Natural killer cell (primary cell): ENCODE measurements at regions not wholly inside any gene's neighbourhood (a gene's known extent, or its start where the extent isn't known, plus 50 kb on each side); places are given as distances from the start of the nearest gene placed in this dataset.

ENCODE experiments used
- ATAC-seq, 3 donors: fragments of 150-1000 bp in 2 of 3; fragments of 200-7000 bp in 1 of 3; cut with Tn5 transposase; 1 replicate in 1 of 3; 2 replicates in 2 of 3; pipeline ENCODE4 v1.10.0; 2021; ENCODE audit warnings: mild to moderate bottlenecking in 2 of 3, moderate library complexity in 2 of 3
- DNase-seq, 2 donors: peaks; one replicate each; pipeline versions ENCODE4 v3.0.0 to v3.0.0-alpha.2; 2013 to 2021; ENCODE audit warnings: mixed read lengths in 1 of 2
- H3K27ac ChIP-seq: one replicate; pipeline ENCODE4 v1.5.1; 2013; ENCODE audit warnings: mild to moderate bottlenecking, low read length
- H3K27me3 ChIP-seq: one replicate; pipeline ENCODE4 v1.6.1; 2013; ENCODE audit warnings: low read length; ENCODE audit not compliant: control insufficient read depth, insufficient read depth
- H3K36me3 ChIP-seq: one replicate; pipeline ENCODE4 v1.6.1; 2013; ENCODE audit warnings: low read length; ENCODE audit not compliant: control insufficient read depth, insufficient read depth
- H3K4me1 ChIP-seq: one replicate; pipeline ENCODE4 v1.6.1; 2013; ENCODE audit warnings: low read length; ENCODE audit not compliant: control insufficient read depth, insufficient read depth
- H3K4me3 ChIP-seq: one replicate; pipeline ENCODE4 v1.5.1; 2013; ENCODE audit warnings: low read length
- H3K9me3 ChIP-seq: one replicate; pipeline ENCODE4 v1.6.1; 2013; ENCODE audit warnings: low read length; ENCODE audit not compliant: control insufficient read depth, insufficient read depth
- H3K27ac Mint-ChIP-seq, 2 donors: one replicate each; pipeline ENCODE4 v1.8.0; 2022; ENCODE audit warnings: mild to moderate bottlenecking in 2 of 2, mixed read lengths in 2 of 2, moderate library complexity in 1 of 2
- H3K27me3 Mint-ChIP-seq, 2 donors: one replicate each; pipeline ENCODE4 v1.8.0; 2022; ENCODE audit warnings: low read depth in 2 of 2, mixed read lengths in 2 of 2
- H3K36me3 Mint-ChIP-seq: one replicate; pipeline ENCODE4 v1.8.0; 2022; ENCODE audit warnings: mixed read lengths
- H3K4me1 Mint-ChIP-seq, 2 donors: one replicate each; pipeline ENCODE4 v1.8.0; 2022; ENCODE audit warnings: mixed read lengths in 2 of 2
- H3K4me3 Mint-ChIP-seq: one replicate; pipeline ENCODE4 v1.8.0; 2022; ENCODE audit warnings: mild to moderate bottlenecking, moderate library complexity, mixed read lengths
- H3K9me3 Mint-ChIP-seq, 2 donors: one replicate each; pipeline ENCODE4 v1.8.0; 2022; ENCODE audit warnings: mixed read lengths in 2 of 2
- CTCF ChIP-seq: fragments of 200-600 bp; IDR thresholded peaks from one replicate; pipeline ENCODE4 v1.8.0; 2022; ENCODE audit warnings: antibody characterized with exemption
- WGBS: methylation state at CpG from one replicate; pipeline ENCODE4 v1.1.7; 2013; ENCODE audit warnings: missing lambda C conversion rate; ENCODE audit not compliant: insufficient coverage; 5-methylcytosine and 5-hydroxymethylcytosine counted together
- intact Hi-C: fragments of 100-400 bp; cut with micrococcal nuclease; formaldehyde crosslinking; loops from one replicate; pipeline ENCODE4 v1.14.2; 2022

DNA sequence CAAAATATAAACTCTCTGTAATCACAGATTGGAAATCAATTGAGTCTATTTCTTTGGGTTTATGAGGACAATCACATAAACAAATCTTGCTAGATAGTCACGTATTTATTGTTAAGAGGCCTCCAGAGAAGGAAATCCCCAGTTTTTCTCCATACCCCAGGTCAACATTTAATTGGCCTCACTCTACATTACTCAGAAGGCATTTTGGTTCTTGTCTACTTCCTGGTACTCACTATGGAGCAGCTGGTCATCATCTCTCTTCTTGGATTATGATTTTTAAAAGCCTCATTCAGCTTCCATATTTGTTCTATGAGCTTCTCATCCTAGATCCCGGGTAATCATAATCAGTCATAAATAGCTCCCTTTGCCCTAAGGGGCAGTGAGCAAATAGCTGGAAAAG, 81.6 kb upstream of the LNX1 start:
- H3K36me3 Mint-ChIP-seq: no peaks in the 10 kb centered on the region
- H3K4me1 ChIP-seq: peaks cover 6% of the 10 kb centered on the region
- H3K4me3 Mint-ChIP-seq: no peak overlapping the region
- H3K27me3 ChIP-seq: no peaks in the 10 kb centered on the region
- no peak for TF ChIP-seq CTCF
- peaks cover 2 to 18% of the 10 kb centered on the region in 2 donors for H3K27me3 Mint-ChIP-seq
- H3K4me3 ChIP-seq: no peak overlapping the region
- no peak overlapping the region for H3K27ac Mint-ChIP-seq
- peaks cover 0 to 2% of the 10 kb centered on the region in 2 donors for H3K9me3 Mint-ChIP-seq
- H3K9me3 ChIP-seq: no peaks in the 10 kb centered on the region
- DNase-seq (no peak), ATAC-seq (no peak)
- H3K27ac ChIP-seq: no peak overlapping the region
- H3K36me3 ChIP-seq: no peaks in the 10 kb centered on the region
- no peaks in the 10 kb centered on the region for H3K4me1 Mint-ChIP-seq
- intact Hi-C loops: no loop called here
- 100% methylated on average over 1 of the region's 2 CpGs for WGBS

DNA sequence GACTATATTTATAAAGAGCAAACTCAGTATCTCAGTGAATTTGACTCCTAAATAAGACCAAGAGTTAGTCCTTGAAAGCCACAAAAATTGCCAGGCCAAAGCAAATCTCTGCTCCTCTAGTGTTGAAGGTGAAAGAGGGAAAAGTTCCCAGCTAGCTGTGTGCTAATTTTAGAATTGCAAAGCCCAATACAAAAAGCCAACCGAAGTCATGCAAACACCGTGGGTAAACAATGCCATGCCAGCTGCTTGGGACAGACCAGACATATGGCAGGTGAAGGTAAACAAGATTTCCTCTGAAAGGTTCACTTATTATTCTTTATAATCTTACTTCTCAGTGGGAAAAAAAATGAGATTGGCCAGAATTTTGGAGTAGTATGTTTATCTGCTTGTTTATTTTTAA, 80.5 kb upstream of the LNX1 start:
- whole genome bisulfite sequencing: 100% methylated on average over 2 of the region's 2 CpGs

GRCh38 chr4:53659737-53660136, 68.5 kb upstream of the LNX1 start:
- H3K27ac ChIP-seq: no peak overlapping the region
- Mint-ChIP-seq H3K27ac (no peak overlapping the region), H3K9me3 (peaks cover 0 to 2% of the 10 kb centered on the region in 2 donors)

More for the DNA sequence above, 80.5 kb upstream of the LNX1 start:
- ATAC-seq (no peak), DNase-seq (no peak)
- H3K27ac ChIP-seq: no peak overlapping the region
- intact Hi-C loops: no loop called here
- H3K4me3 ChIP-seq: no peak overlapping the region
- no peaks in the 10 kb centered on the region for H3K36me3 ChIP-seq
- no peak for TF ChIP-seq CTCF
- peaks cover 0 to 9% of the 10 kb centered on the region in 2 donors for H3K27me3 Mint-ChIP-seq
- no peak overlapping the region for H3K4me3 Mint-ChIP-seq
- H3K4me1 Mint-ChIP-seq: no peaks in the 10 kb centered on the region
- H3K9me3 Mint-ChIP-seq: peaks cover under 1 to 2% of the 10 kb centered on the region in 2 donors
- peaks cover 6% of the 10 kb centered on the region for H3K4me1 ChIP-seq
- no peak overlapping the region for H3K27ac Mint-ChIP-seq
- H3K36me3 Mint-ChIP-seq: no peaks in the 10 kb centered on the region
- no peaks in the 10 kb centered on the region for H3K9me3 ChIP-seq
- H3K27me3 ChIP-seq: no peaks in the 10 kb centered on the region

More at GRCh38 chr4:53659737-53660136, 68.5 kb upstream of the LNX1 start:
- H3K4me1 ChIP-seq: no peaks in the 10 kb centered on the region
- 80% methylated on average over 1 of the region's 2 CpGs for WGBS
- no peaks in the 10 kb centered on the region for H3K9me3 ChIP-seq
- no peak for ATAC-seq
- H3K4me3 ChIP-seq: no peak overlapping the region
- intact Hi-C loops: no loop called here
- no peaks in the 10 kb centered on the region for H3K36me3 ChIP-seq
- no peaks in the 10 kb centered on the region for H3K36me3 Mint-ChIP-seq
- peaks cover 0 to 5% of the 10 kb centered on the region in 2 donors for H3K27me3 Mint-ChIP-seq
- no peak overlapping the region for H3K4me3 Mint-ChIP-seq
- H3K4me1 Mint-ChIP-seq: no peaks in the 10 kb centered on the region
- no peak for DNase-seq
- H3K27me3 ChIP-seq: no peaks in the 10 kb centered on the region
- TF ChIP-seq CTCF: no peak
